ENCODE measurements at regions not wholly inside any gene's neighbourhood (a gene's known extent, or its start where the extent isn't known, plus 50 kb on each side); places are given as distances from the start of the nearest gene placed in this dataset.

DNA sequence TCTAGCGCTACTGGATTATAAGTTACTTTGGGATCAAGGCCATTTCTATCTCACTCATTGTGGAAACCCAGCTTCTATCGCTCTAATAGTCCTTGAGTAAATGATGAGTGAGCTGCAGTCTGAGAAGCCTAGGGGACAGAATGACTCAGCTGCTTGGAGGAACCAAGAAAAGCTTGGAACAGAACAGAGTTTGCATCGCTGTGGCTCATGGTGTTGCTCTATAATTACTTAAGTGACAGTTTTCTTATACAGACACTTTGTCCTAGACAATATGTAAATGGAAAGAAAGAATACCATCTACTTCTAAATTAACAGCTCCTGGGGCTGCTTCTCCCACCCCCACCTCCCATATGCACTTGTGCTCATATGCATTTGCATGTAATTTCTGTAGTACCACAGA lies 156.9 kb downstream of the SLIT2 start:
- Histone ChIP-seq H3F3A (ENCODE audit: insufficient read depth) (no peaks in the 10 kb centered on the region), H4K20me1 (ENCODE audit: low read depth, low read length) (no peaks in the 10 kb centered on the region), H3K9ac (ENCODE audit: low read length) (no peak overlapping the region), H3K9me2 (replicated peaks; ENCODE audit: insufficient read depth, low read length) (no peaks in the 10 kb centered on the region; the same call in 1 of the 2 replicates), H2AFZ (ENCODE audit: low read depth, low read length, severe bottlenecking) (no peak overlapping the region), H3K9me3 (ENCODE audit: insufficient read depth, low read length) (no peaks in the 10 kb centered on the region), H3K4me3 (ENCODE audit: insufficient read depth, low read length, poor library complexity, severe bottlenecking) (no peak overlapping the region), H3K36me3 (ENCODE audit: low read length) (no peaks in the 10 kb centered on the region), H3K27me3 (ENCODE audit: low read length) (no peaks in the 10 kb centered on the region), H3K27ac (ENCODE audit: low read depth, low read length) (no peak overlapping the region), H3K79me2 (ENCODE audit: insufficient read depth, low read length) (no peaks in the 10 kb centered on the region), H3K4me2 (ENCODE audit: low read depth, low read length, poor library complexity, severe bottlenecking) (no peak overlapping the region)
- no peak for TF ChIP-seq EZH2phosphoT487 (conservative IDR thresholded peaks at IDR 0.05; ENCODE audit: low read length)
- TF ChIP-seq, protein P1, sequence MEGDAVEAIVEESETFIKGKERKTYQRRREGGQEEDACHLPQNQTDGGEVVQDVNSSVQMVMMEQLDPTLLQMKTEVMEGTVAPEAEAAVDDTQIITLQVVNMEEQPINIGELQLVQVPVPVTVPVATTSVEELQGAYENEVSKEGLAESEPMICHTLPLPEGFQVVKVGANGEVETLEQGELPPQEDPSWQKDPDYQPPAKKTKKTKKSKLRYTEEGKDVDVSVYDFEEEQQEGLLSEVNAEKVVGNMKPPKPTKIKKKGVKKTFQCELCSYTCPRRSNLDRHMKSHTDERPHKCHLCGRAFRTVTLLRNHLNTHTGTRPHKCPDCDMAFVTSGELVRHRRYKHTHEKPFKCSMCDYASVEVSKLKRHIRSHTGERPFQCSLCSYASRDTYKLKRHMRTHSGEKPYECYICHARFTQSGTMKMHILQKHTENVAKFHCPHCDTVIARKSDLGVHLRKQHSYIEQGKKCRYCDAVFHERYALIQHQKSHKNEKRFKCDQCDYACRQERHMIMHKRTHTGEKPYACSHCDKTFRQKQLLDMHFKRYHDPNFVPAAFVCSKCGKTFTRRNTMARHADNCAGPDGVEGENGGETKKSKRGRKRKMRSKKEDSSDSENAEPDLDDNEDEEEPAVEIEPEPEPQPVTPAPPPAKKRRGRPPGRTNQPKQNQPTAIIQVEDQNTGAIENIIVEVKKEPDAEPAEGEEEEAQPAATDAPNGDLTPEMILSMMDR (IDR thresholded peaks at IDR 0.05; ENCODE audit: insufficient read depth, low read length, poor library complexity, severe bottlenecking) = no peak

DNA sequence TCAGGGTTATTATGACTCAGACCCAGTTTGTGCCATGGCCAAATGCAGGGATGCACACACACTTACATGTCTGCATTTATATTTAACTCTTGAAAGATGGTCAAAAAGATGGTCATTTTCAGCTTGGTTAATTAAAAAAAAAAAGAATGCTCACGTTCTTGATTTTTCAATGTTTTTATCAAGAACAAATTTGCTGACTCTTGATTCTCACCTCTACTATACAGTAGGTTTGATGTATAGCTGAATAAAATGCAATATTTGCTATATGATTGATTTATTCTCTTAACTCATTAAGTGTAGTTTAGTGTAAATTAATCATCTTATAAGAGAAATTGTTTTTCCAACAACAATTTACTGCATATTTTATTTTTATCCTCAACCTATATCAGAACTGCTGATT lies 160.4 kb downstream of the SLIT2 start:
- TF ChIP-seq, protein P1 (IDR thresholded peaks at IDR 0.05; ENCODE audit: insufficient read depth, low read length, poor library complexity, severe bottlenecking) = no peak
- TF ChIP-seq EZH2phosphoT487 (conservative IDR thresholded peaks at IDR 0.05; ENCODE audit: low read length) = no peak
- no peak overlapping the region for H2AFZ ChIP-seq (ENCODE audit: low read depth, low read length, severe bottlenecking)
- no peak overlapping the region for H3K4me3 ChIP-seq (ENCODE audit: insufficient read depth, low read length, poor library complexity, severe bottlenecking)
- H3K9ac ChIP-seq (ENCODE audit: low read length) = no peak overlapping the region
- no peaks in the 10 kb centered on the region for H3K36me3 ChIP-seq (ENCODE audit: low read length)
- no peaks in the 10 kb centered on the region for H3K79me2 ChIP-seq (ENCODE audit: insufficient read depth, low read length)
- H3K27ac ChIP-seq (ENCODE audit: low read depth, low read length) = no peak overlapping the region
- no peak overlapping the region for H3K4me2 ChIP-seq (ENCODE audit: low read depth, low read length, poor library complexity, severe bottlenecking)
- no peaks in the 10 kb centered on the region for H3F3A ChIP-seq (ENCODE audit: insufficient read depth)
- no peaks in the 10 kb centered on the region for H3K9me3 ChIP-seq (ENCODE audit: insufficient read depth, low read length)
- no peaks in the 10 kb centered on the region for H4K20me1 ChIP-seq (ENCODE audit: low read depth, low read length)
- no peaks in the 10 kb centered on the region for H3K27me3 ChIP-seq (ENCODE audit: low read length)
- no peaks in the 10 kb centered on the region; the same call in 1 of the 2 replicates for H3K9me2 ChIP-seq (replicated peaks; ENCODE audit: insufficient read depth, low read length)

DNA sequence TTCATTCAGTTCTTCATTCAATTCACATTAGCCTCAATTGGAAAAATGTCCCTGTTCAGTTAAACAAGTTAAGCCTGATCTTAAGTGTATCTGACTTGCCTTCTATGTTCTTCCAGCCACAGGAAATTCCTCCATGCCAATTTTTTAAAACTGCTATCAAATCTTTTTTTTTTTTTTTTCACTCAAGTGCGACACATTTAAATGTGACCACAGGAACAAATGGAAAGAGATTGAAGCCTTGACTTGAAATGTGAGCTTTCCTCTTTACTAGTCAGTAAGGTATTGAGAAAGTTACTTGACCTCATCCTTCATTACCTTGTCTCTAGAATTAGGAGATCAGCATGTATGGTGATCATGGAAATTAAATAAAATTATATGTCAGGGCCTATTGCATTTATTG lies 165.1 kb downstream of the SLIT2 start:
- no peak overlapping the region for H3K27ac ChIP-seq (ENCODE audit: low read depth, low read length)
- no peaks in the 10 kb centered on the region for H4K20me1 ChIP-seq (ENCODE audit: low read depth, low read length)
- H3F3A ChIP-seq (ENCODE audit: insufficient read depth) = no peaks in the 10 kb centered on the region
- no peaks in the 10 kb centered on the region for H3K79me2 ChIP-seq (ENCODE audit: insufficient read depth, low read length)
- TF ChIP-seq, protein P1 (IDR thresholded peaks at IDR 0.05; ENCODE audit: insufficient read depth, low read length, poor library complexity, severe bottlenecking) = no peak
- TF ChIP-seq EZH2phosphoT487 (conservative IDR thresholded peaks at IDR 0.05; ENCODE audit: low read length) = no peak
- no peaks in the 10 kb centered on the region for H3K9me2 ChIP-seq (replicated peaks; ENCODE audit: insufficient read depth, low read length)
- H3K4me2 ChIP-seq (ENCODE audit: low read depth, low read length, poor library complexity, severe bottlenecking) = no peak overlapping the region
- H3K27me3 ChIP-seq (ENCODE audit: low read length) = no peaks in the 10 kb centered on the region
- H3K9me3 ChIP-seq (ENCODE audit: insufficient read depth, low read length) = no peaks in the 10 kb centered on the region
- H3K4me3 ChIP-seq (ENCODE audit: insufficient read depth, low read length, poor library complexity, severe bottlenecking) = no peak overlapping the region
- H3K36me3 ChIP-seq (ENCODE audit: low read length) = no peaks in the 10 kb centered on the region
- H3K9ac ChIP-seq (ENCODE audit: low read length) = no peak overlapping the region
- H2AFZ ChIP-seq (ENCODE audit: low read depth, low read length, severe bottlenecking) = no peak overlapping the region
